Fibroblast of pulmonary artery (primary cell): ENCODE measurements at regions not wholly inside any gene's neighbourhood (a gene's known extent, or its start where the extent isn't known, plus 50 kb on each side); places are given as distances from the start of the nearest gene placed in this dataset.
A peak's percentile ranks its signal among the peaks of the same experiment; 100 is the strongest.

Source experiments
- DNase-seq: peaks from one replicate; pipeline ENCODE4 v3.0.0-alpha.2; 2010; ENCODE audit warnings: low read depth
- H3K4me3 ChIP-seq: replicated peaks from 2 replicates; pipeline ENCODE4 v1.5.1; 2011; ENCODE audit warnings: low read depth, mild to moderate bottlenecking, control low read depth, low read length, moderate library complexity
- TF ChIP-seq, protein P1 (sequence below): IDR thresholded peaks from 2 replicates; pipeline ENCODE4 v1.5.1; 2011; ENCODE audit warnings: mild to moderate bottlenecking, control low read depth, low read length, inconsistent platforms; ENCODE audit errors: missing control alignments

DNA sequence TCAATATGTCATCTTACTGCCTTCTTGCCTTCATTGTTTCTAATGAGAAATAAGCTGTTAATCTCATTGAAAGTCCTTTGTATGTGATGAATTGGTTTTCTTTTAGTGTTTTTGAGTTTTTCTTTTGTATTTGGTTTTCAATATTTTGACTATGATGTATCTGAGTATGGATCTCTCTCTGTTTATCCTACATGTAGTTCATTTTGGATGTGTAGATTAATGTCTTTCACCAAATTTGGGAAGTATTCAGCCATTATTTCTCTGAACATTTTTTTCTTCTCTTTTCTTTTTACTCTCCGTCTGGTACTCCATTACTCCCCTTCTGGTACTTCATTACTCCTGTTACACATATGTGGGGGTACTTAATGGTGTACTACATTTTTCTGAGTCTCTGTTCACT is 103.3 kb upstream of the ADRA1D start:
- TF ChIP-seq, protein P1, sequence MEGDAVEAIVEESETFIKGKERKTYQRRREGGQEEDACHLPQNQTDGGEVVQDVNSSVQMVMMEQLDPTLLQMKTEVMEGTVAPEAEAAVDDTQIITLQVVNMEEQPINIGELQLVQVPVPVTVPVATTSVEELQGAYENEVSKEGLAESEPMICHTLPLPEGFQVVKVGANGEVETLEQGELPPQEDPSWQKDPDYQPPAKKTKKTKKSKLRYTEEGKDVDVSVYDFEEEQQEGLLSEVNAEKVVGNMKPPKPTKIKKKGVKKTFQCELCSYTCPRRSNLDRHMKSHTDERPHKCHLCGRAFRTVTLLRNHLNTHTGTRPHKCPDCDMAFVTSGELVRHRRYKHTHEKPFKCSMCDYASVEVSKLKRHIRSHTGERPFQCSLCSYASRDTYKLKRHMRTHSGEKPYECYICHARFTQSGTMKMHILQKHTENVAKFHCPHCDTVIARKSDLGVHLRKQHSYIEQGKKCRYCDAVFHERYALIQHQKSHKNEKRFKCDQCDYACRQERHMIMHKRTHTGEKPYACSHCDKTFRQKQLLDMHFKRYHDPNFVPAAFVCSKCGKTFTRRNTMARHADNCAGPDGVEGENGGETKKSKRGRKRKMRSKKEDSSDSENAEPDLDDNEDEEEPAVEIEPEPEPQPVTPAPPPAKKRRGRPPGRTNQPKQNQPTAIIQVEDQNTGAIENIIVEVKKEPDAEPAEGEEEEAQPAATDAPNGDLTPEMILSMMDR, result no peak
- H3K4me3 ChIP-seq, result no peak overlapping the region
- no peak for DNase-seq

GRCh38 chr20:4350096-4350495 is 101.0 kb upstream of the ADRA1D start:
- TF ChIP-seq, protein P1, result no peak
- H3K4me3 ChIP-seq, result no peak overlapping the region
- DNase-seq, result no peak

DNA sequence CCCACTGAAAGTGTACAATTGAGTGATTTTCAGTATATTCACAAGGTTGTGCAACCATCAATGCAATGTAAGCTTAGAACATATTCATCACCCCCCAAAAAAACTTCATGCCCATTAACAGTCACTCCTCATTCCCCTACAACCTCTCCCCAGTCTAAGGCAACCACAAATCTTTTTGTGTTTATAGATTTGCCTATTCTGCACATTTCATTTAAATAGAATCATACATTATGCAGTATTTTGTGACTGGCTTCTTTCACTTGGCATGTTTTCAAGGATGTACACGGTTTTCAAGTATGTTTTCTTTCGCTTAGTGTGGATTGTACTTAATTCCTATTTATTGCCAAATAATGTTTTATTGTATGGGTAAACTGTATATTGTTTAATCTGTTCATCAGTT is 95.6 kb upstream of the ADRA1D start:
- TF ChIP-seq, protein P1, result no peak

GRCh38 chr20:4342609-4343008 is 93.5 kb upstream of the ADRA1D start:
- H3K4me3 ChIP-seq, result no peak overlapping the region
- TF ChIP-seq, protein P1, result no peak
- DNase-seq, result no peak

More for the DNA sequence above, 95.6 kb upstream of the ADRA1D start:
- no peak for DNase-seq
- no peak overlapping the region for H3K4me3 ChIP-seq

GRCh38 chr20:4341804-4342485 is 92.9 kb upstream of the ADRA1D start:
- TF ChIP-seq, protein P1, result no peak
- H3K4me3 ChIP-seq, result no peak overlapping the region
- DNase-seq, result peak; percentile 3

DNA sequence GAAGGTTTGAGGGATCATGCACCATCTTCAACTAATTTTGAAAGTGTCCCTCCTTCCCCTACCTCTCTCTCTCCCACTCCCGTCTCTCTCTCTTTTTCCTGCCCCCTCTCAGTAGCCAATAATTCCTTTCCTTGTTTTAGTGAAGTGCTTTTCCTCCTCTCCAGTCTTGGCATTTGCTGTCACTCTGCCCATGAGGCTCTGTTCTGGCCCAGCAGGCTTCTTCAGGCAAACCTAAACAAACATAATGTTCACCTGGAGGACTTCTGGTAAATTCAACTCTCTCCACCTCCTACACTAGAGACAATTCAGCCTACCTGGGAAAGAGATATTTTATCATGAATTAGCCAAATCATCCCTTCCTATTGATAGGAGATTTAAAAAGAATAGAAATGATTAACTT is 86.6 kb upstream of the ADRA1D start:
- H3K4me3 ChIP-seq, result no peak overlapping the region
- TF ChIP-seq, protein P1, result no peak
- no peak for DNase-seq
